Ecto neural progenitor cell (in vitro differentiated cells): ENCODE measurements at regions not wholly inside any gene's neighbourhood (a gene's known extent, or its start where the extent isn't known, plus 50 kb on each side); places are given as distances from the start of the nearest gene placed in this dataset.
"Not testable (repeated sequence)": the region's sequence is repeated elsewhere in the genome, so short reads cannot be mapped to it uniquely, and the experiment has no call there.

Experiments used
- DNase-seq: peaks from one replicate; pipeline ENCODE4 v3.0.0-alpha.2; 2018; ENCODE audit warnings: low spot score

GRCh38 chr2:209162129-209162528, 261.7 kb upstream of the MAP2 start:
- no peak for DNase-seq

- DNase-seq: no peak
Measured at GRCh38 chr2:209181984-209182383, 241.9 kb upstream of the MAP2 start.

GRCh38 chr2:209186886-209187285, 237.0 kb upstream of the MAP2 start:
- not testable (repeated sequence) for DNase-seq

- DNase-seq: no peak
Measured at GRCh38 chr2:209189893-209190292, 234.0 kb upstream of the MAP2 start.

- no peak for DNase-seq
Measured at GRCh38 chr2:209191139-209191538, 232.7 kb upstream of the MAP2 start.

- no peak for DNase-seq
Measured at GRCh38 chr2:209194717-209195116, 229.1 kb upstream of the MAP2 start.

- DNase-seq: peak; percentile 42
Measured at GRCh38 chr2:209208211-209208610, 215.6 kb upstream of the MAP2 start.

GRCh38 chr2:209209943-209210342, 213.9 kb upstream of the MAP2 start:
- DNase-seq: no peak

- DNase-seq: no peak
Measured at GRCh38 chr2:209230560-209230959, 193.3 kb upstream of the MAP2 start.

GRCh38 chr2:209236377-209236776, 187.5 kb upstream of the MAP2 start:
- DNase-seq: no peak

GRCh38 chr2:209238765-209239584, 184.9 kb upstream of the MAP2 start:
- DNase-seq: no peak

- no peak for DNase-seq
Measured at GRCh38 chr2:209239585-209239938, 184.3 kb upstream of the MAP2 start.

GRCh38 chr2:209240204-209240603, 183.6 kb upstream of the MAP2 start:
- DNase-seq: no peak

- DNase-seq: no peak
Measured at GRCh38 chr2:209253544-209253943, 170.3 kb upstream of the MAP2 start.

GRCh38 chr2:209259767-209260166, 164.1 kb upstream of the MAP2 start:
- no peak for DNase-seq

- DNase-seq: no peak
Measured at GRCh38 chr2:209260281-209260680, 163.6 kb upstream of the MAP2 start.

- DNase-seq: not testable (repeated sequence)
Measured at GRCh38 chr2:209261366-209262053, 162.3 kb upstream of the MAP2 start.

GRCh38 chr2:209269024-209269423, 154.8 kb upstream of the MAP2 start:
- DNase-seq: no peak

- no peak for DNase-seq
Measured at GRCh38 chr2:209276000-209276399, 147.8 kb upstream of the MAP2 start.

- no peak for DNase-seq
Measured at GRCh38 chr2:209277444-209277843, 146.4 kb upstream of the MAP2 start.

- no peak for DNase-seq
Measured at GRCh38 chr2:209298601-209299000, 125.2 kb upstream of the MAP2 start.

- DNase-seq: not testable (repeated sequence)
Measured at GRCh38 chr2:209299478-209299877, 124.4 kb upstream of the MAP2 start.

GRCh38 chr2:209300766-209301165, 123.1 kb upstream of the MAP2 start:
- DNase-seq: not testable (repeated sequence)

GRCh38 chr2:209305026-209305425, 118.8 kb upstream of the MAP2 start:
- DNase-seq: no peak
